GM19395 (cell line): ENCODE measurements at regions not wholly inside any gene's neighbourhood (a gene's known extent, or its start where the extent isn't known, plus 50 kb on each side); places are given as distances from the start of the nearest gene placed in this dataset.

Experiments used
- ATAC-seq: cut with Tn5 transposase; IDR thresholded peaks from one replicate; pipeline ENCODE4 v1.9.1; 2021; ENCODE audit warnings: mild to moderate bottlenecking, moderate library complexity; ENCODE audit not compliant: unreplicated experiment

GRCh38 chr11:105553025-105553424 is 56.8 kb upstream of the GRIA4 start:
- ATAC-seq, result no peak

- ATAC-seq, result no peak
Observed at GRCh38 chr11:105548359-105548758, 61.5 kb upstream of the GRIA4 start.

GRCh38 chr11:105538588-105538987 is 71.3 kb upstream of the GRIA4 start:
- no peak for ATAC-seq

GRCh38 chr11:105537531-105537930 is 72.3 kb upstream of the GRIA4 start:
- ATAC-seq, result no peak

GRCh38 chr11:105524286-105524685 is 85.6 kb upstream of the GRIA4 start:
- no peak for ATAC-seq

- no peak for ATAC-seq
Observed at GRCh38 chr11:105520706-105521345, 89.0 kb upstream of the GRIA4 start.

- ATAC-seq, result no peak
Observed at GRCh38 chr11:105507496-105508254, 102.2 kb upstream of the GRIA4 start.

- no peak for ATAC-seq
Observed at GRCh38 chr11:105492010-105492409, 117.9 kb upstream of the GRIA4 start.

GRCh38 chr11:105491394-105491793 is 118.5 kb upstream of the GRIA4 start:
- no peak for ATAC-seq

- no peak for ATAC-seq
Observed at GRCh38 chr11:105490333-105490732, 119.5 kb upstream of the GRIA4 start.

- no peak for ATAC-seq
Observed at GRCh38 chr11:105489446-105489845, 120.4 kb upstream of the GRIA4 start.

- ATAC-seq, result no peak
Observed at GRCh38 chr11:105486929-105487328, 122.9 kb upstream of the GRIA4 start.

GRCh38 chr11:105469931-105470330 is 139.9 kb upstream of the GRIA4 start:
- no peak for ATAC-seq

GRCh38 chr11:105468154-105468553 is 141.7 kb upstream of the GRIA4 start:
- no peak for ATAC-seq

- no peak for ATAC-seq
Observed at GRCh38 chr11:105466582-105467228, 143.2 kb upstream of the GRIA4 start.

- no peak for ATAC-seq
Observed at GRCh38 chr11:105458071-105458470, 151.8 kb upstream of the GRIA4 start.

- peak; percentile 73 for ATAC-seq
Observed at GRCh38 chr11:105456950-105457349, 152.9 kb upstream of the GRIA4 start.

GRCh38 chr11:105449100-105449734 is 160.7 kb upstream of the GRIA4 start:
- no peak for ATAC-seq

GRCh38 chr11:105448703-105449079 is 161.2 kb upstream of the GRIA4 start:
- no peak for ATAC-seq

GRCh38 chr11:105447936-105448702 is 161.8 kb upstream of the GRIA4 start:
- ATAC-seq, result no peak

- no peak for ATAC-seq
Observed at GRCh38 chr11:105443623-105444022, 166.2 kb upstream of the GRIA4 start.
